Psoas muscle (tissue), 7 donors: ENCODE measurements at regions not wholly inside any gene's neighbourhood (a gene's known extent, or its start where the extent isn't known, plus 50 kb on each side); places are given as distances from the start of the nearest gene placed in this dataset.

Source experiments
- ATAC-seq, 4 donors: fragments of 200-7000 bp; cut with Tn5 transposase; one replicate each; pipeline ENCODE4 v1.9.1; 2020; ENCODE audit warnings: moderate library complexity in 3 of 4, mild to moderate bottlenecking in 2 of 4
- DNase-seq, 2 donors: peaks; one replicate each; pipeline ENCODE4 v3.0.0-alpha.2; 2020
- H3K27ac ChIP-seq: fragments of 200-600 bp; one replicate; pipeline ENCODE4 v1.8.0; 2022
- H3K27me3 ChIP-seq, 3 donors: fragments of 200-600 bp in 1 of 3; one replicate each; pipeline versions ENCODE4 v1.6.1 to v1.8.0; 2013 to 2022; ENCODE audit warnings: low read length in 2 of 3, mild to moderate bottlenecking in 2 of 3, moderate library complexity in 1 of 3; ENCODE audit not compliant: insufficient read depth in 3 of 3
- H3K36me3 ChIP-seq, 2 donors: fragments of 200-600 bp in 1 of 2; one replicate each; pipeline versions ENCODE4 v1.6.1 to v1.8.0; 2013 to 2022; ENCODE audit warnings: low read depth in 1 of 2, mild to moderate bottlenecking in 1 of 2, moderate library complexity in 1 of 2; ENCODE audit not compliant: insufficient read depth in 1 of 2
- H3K4me1 ChIP-seq: fragments of 200-600 bp; one replicate; pipeline ENCODE4 v1.8.0; 2022
- H3K4me3 ChIP-seq: fragments of 200-600 bp; one replicate; pipeline ENCODE4 v1.8.0; 2022; ENCODE audit warnings: mild to moderate bottlenecking
- H3K9me3 ChIP-seq: fragments of 200-600 bp; one replicate; pipeline ENCODE4 v1.8.0; 2022
- WGBS, 3 donors: extraction: QIAGEN DNeasy Blood & Tissue Kit; methylation state at CpG; one replicate each; pipeline versions ENCODE4 v1.1.6 to v1.1.7; 2013; 5-methylcytosine and 5-hydroxymethylcytosine counted together
- intact Hi-C, 2 donors: fragments of 100-400 bp; cut with DNase I; formaldehyde crosslinking; loops; one replicate each; pipeline versions ENCODE4 v1.11.0 to v1.14.2; 2022
- TF ChIP-seq, protein P1 (sequence below): fragments of 200-600 bp; IDR thresholded peaks from one replicate; pipeline ENCODE4 v1.8.0; 2022; ENCODE audit warnings: antibody characterized with exemption
- donor health status: healthy with polysubstance abuse.
- donor health status: DM: no; HTN: no; CAD: no; lungs with moderate emphysema.
- donor health status: Bipolar disorder and iron deficiency.
- donor health status: healthy.
- donor health status: DM: yes; HTN: yes; CAD: no.
- donor health status: DM: no; HTN: no; CAD: no.
- donor health status: DM: yes; HTN: yes; CAD: no.

DNA sequence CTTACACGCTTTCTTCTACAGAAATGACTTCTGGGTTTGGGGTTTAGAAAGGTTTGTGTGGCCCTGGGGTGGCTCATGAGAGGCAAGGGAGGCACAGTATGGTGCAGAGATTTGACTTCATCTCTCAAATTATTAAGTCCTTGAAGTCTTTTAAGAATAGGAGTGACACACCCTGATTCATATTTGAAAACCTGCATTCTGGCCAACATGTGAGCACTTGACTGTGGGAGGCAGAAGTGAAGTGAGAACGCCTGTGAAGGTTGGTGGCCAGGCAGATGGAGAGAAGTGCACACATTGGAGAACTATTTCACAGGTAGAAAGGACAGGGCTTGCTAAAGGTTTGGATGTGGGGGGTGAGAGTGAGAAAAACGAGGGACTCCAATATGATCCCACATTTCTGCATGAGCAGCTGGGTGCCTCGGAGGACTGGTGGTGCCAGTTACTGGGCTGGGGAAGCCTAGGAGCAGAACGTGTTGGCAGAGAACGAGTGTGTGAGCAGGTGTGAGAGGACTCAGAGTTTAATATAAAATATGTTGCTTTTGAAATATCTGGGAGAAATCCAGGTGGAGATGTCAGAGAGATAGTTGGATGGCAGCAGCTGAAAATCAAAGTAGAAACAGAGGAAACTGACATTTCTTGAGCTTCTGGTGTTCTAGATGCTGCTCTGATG lies 240.0 kb upstream of the ADAMTSL1 start:
- WGBS, 3 donors = 46 to 57% (median 53%) methylated on average over 6 of the region's 6 CpGs
- no peaks in the 10 kb centered on the region for H3K9me3 ChIP-seq

DNA sequence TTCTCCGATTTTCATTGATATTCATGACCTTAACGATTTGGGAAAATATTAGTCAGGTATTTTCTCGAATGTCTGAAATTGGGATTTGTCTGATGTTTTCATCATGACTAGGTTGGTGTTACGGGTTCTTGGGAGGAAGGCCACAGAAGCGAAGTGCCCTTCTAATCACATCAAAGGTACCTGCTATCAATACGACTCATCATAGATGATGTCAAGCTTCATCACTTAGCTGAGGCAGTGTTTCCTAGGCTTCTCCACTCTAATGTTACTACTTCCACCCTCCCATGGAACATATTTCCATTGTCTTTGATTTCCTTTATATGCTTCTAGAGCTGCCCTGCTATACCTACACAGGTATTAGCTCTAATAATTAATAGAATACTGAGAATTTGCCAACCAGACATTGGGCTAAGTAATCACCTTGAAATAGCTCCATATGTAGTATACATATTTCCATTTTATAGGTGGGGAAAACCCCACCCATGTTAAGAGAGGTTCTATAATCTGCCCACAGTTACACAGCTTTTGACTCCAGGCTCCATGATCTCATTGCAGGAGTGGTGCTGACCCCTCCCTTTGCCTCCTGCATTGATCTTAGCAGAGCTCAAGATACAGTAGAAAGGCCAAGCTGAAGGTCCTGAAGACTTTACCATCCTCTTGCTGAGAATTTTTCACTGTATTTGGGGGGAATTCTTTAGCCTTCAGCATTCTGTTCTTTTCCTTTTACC lies 238.6 kb upstream of the ADAMTSL1 start:
- H3K4me1 ChIP-seq = no peaks in the 10 kb centered on the region
- no peaks in the 10 kb centered on the region for H3K36me3 ChIP-seq
- WGBS, 3 donors = 92 to 95% (median 94%) methylated on average over 6 of the region's 6 CpGs
- intact Hi-C loops = no loop called here
- H3K9me3 ChIP-seq = no peaks in the 10 kb centered on the region
- no peak for DNase-seq
- no peak for ATAC-seq
- peaks cover 0 to 6% (median 0%) of the 10 kb centered on the region in 3 donors for H3K27me3 ChIP-seq
- no peak overlapping the region for H3K4me3 ChIP-seq
- no peak overlapping the region for H3K27ac ChIP-seq
- TF ChIP-seq, protein P1, sequence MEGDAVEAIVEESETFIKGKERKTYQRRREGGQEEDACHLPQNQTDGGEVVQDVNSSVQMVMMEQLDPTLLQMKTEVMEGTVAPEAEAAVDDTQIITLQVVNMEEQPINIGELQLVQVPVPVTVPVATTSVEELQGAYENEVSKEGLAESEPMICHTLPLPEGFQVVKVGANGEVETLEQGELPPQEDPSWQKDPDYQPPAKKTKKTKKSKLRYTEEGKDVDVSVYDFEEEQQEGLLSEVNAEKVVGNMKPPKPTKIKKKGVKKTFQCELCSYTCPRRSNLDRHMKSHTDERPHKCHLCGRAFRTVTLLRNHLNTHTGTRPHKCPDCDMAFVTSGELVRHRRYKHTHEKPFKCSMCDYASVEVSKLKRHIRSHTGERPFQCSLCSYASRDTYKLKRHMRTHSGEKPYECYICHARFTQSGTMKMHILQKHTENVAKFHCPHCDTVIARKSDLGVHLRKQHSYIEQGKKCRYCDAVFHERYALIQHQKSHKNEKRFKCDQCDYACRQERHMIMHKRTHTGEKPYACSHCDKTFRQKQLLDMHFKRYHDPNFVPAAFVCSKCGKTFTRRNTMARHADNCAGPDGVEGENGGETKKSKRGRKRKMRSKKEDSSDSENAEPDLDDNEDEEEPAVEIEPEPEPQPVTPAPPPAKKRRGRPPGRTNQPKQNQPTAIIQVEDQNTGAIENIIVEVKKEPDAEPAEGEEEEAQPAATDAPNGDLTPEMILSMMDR = no peak

More for the DNA sequence above, 240.0 kb upstream of the ADAMTSL1 start:
- TF ChIP-seq, protein P1 = no peak
- Histone ChIP-seq H3K4me3 (no peak overlapping the region), H3K36me3 (no peaks in the 10 kb centered on the region), H3K27me3 (peaks cover 0 to 6% (median 0%) of the 10 kb centered on the region in 3 donors), H3K4me1 (no peaks in the 10 kb centered on the region), H3K27ac (no peak overlapping the region)
- intact Hi-C loops = no loop called here
- DNase-seq = no peak
- no peak for ATAC-seq

DNA sequence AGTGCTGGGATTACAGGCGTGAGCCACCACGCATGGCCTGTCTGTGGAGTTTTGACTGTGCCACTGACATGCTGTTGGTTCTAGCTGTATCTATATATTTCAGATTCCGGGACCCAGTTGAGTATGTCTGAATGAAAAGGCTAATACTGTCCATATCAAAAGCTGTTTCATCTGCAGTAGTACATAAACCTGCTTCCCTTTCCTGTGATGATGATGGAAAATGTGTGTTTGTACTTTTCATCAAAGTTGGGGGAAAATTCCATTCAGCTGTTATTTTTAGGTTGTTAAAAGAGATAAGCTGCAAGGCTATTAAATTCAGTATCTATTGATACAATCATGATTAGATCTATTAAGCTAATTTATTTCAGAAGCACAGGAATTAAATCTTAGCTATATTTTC lies 237.6 kb upstream of the ADAMTSL1 start:
- ATAC-seq = no peak
- no peak overlapping the region for H3K4me3 ChIP-seq
- 93 to 99% (median 94%) methylated on average over 3 of the region's 3 CpGs for WGBS, 3 donors
- H3K9me3 ChIP-seq = no peaks in the 10 kb centered on the region
- TF ChIP-seq, protein P1 = no peak
- no peak for DNase-seq
- H3K36me3 ChIP-seq = no peaks in the 10 kb centered on the region
- H3K4me1 ChIP-seq = no peaks in the 10 kb centered on the region
- intact Hi-C loops = no loop called here
- no peak overlapping the region for H3K27ac ChIP-seq
- H3K27me3 ChIP-seq = peaks cover 0 to 3% (median 0%) of the 10 kb centered on the region in 3 donors

DNA sequence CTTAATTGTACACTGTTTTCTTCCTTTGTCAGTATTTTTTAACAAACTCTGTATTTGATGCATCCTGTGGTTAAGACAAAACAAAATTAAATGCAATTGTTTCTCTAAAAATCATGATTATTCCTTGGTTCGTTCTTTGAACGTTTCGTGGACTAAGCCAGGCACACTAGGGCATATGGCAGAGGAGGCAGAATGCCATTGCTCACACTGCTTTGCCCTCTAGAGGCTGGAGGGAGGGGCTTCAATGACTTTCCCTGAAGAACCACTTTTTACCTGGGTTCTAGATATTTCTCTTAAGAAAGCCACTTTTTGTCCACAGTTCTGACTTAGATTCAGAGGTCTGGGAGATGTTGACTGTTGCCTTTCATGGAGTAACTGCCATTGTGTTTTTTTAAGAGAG lies 236.2 kb upstream of the ADAMTSL1 start:
- no peak for ATAC-seq

More for the DNA sequence above, 236.2 kb upstream of the ADAMTSL1 start:
- no peaks in the 10 kb centered on the region for H3K36me3 ChIP-seq
- no peak overlapping the region for H3K4me3 ChIP-seq
- DNase-seq = no peak
- peaks cover 5% of the 10 kb centered on the region for H3K9me3 ChIP-seq
- intact Hi-C loops = no loop called here
- TF ChIP-seq, protein P1 = no peak
- 68 to 82% (median 70%) methylated on average over 3 of the region's 3 CpGs for WGBS, 3 donors
- no peaks in the 10 kb centered on the region for H3K27me3 ChIP-seq
- H3K4me1 ChIP-seq = no peaks in the 10 kb centered on the region
- H3K27ac ChIP-seq = no peak overlapping the region
